Endothelial cell of umbilical vein (primary cell): ENCODE measurements at regions not wholly inside any gene's neighbourhood (a gene's known extent, or its start where the extent isn't known, plus 50 kb on each side); places are given as distances from the start of the nearest gene placed in this dataset.

ENCODE experiments used
- BruUV-seq: library from RNA; stranded (reverse); fragments of 400-500 nt; replicated peaks from 2 replicates; lab custom pipeline; 2021; lab: Mats Ljungman, UMichigan
- CTCF ChIA-PET: fragments of 300-600, 350-600 bp; sonication (Branson Sonifier 250); formaldehyde crosslinking; loops from one replicate; lab custom pipeline; 2021; ENCODE audit warnings: antibody characterized with exemption, inconsistent platforms; lab: Charles Lee
- POLR2A ChIA-PET: fragments of 300-600, 350-600 bp; sonication (Branson Sonifier 250); formaldehyde crosslinking; loops from one replicate; lab custom pipeline; 2021; ENCODE audit warnings: antibody characterized with exemption, inconsistent platforms; lab: Charles Lee
- DNase-seq: peaks from one replicate; pipeline ENCODE4 v3.0.0-alpha.2; 2011; ENCODE audit warnings: low read depth, low spot score
- FAIRE-seq: peaks from 2 replicates; lab custom pipeline; 2011; peaks lifted over from hg19 to GRCh38; lab: Jason Lieb, UNC
- H2AFZ ChIP-seq: 2 replicates; pipeline ENCODE4 v1.6.0; 2012; ENCODE audit warnings: low read depth, low read length, control low read depth, inconsistent platforms
- H3K27ac ChIP-seq: 2 replicates; pipeline ENCODE4 v1.5.1; 2011; ENCODE audit warnings: low read depth, mild to moderate bottlenecking, control low read depth, low read length, moderate library complexity; ENCODE audit not compliant: insufficient read depth
- H3K27me3 ChIP-seq, 2 experiments: 2 replicates each; pipeline versions ENCODE4 v1.6.0 to v1.6.1; 2011; ENCODE audit warnings: low read length in 2 of 2, mixed read lengths in 1 of 2; ENCODE audit not compliant: control insufficient read depth in 2 of 2, insufficient read depth in 2 of 2
- H3K36me3 ChIP-seq, 2 experiments: 2 replicates in 1 of 2; 3 replicates in 1 of 2; pipeline ENCODE4 v1.5.1; 2011; ENCODE audit warnings: low read length in 2 of 2, mild to moderate bottlenecking in 1 of 2, moderate library complexity in 1 of 2; ENCODE audit not compliant: control insufficient read depth in 2 of 2, insufficient read depth in 2 of 2; ENCODE audit errors: extremely low read depth in 1 of 2
- H3K4me1 ChIP-seq: 3 replicates; pipeline ENCODE4 v1.5.1; 2011; ENCODE audit warnings: mild to moderate bottlenecking, low read length; ENCODE audit not compliant: control insufficient read depth, insufficient read depth; ENCODE audit errors: extremely low read depth
- H3K4me2 ChIP-seq: 2 replicates; pipeline ENCODE4 v1.6.1; 2011; ENCODE audit warnings: low read length, control low read depth, mixed read lengths; ENCODE audit not compliant: insufficient read depth
- H3K4me3 ChIP-seq, 3 experiments: fragments of 200-600 bp in 1 of 3; sonication (generic), shearing (Covaris generic) in 1 of 3; replicated peaks in 1 of 3; 2 replicates each; pipeline ENCODE4 v1.5.1; 2011 to 2016; ENCODE audit warnings: control low read depth in 3 of 3, low read length in 3 of 3, mild to moderate bottlenecking in 2 of 3, inconsistent platforms in 1 of 3, low read depth in 1 of 3, moderate library complexity in 1 of 3; ENCODE audit not compliant: insufficient read depth in 1 of 3
- H3K79me2 ChIP-seq: 2 replicates; pipeline ENCODE4 v1.6.0; 2012; ENCODE audit warnings: low read length, inconsistent platforms; ENCODE audit not compliant: control insufficient read depth, insufficient read depth
- H3K9ac ChIP-seq: replicated peaks from 2 replicates; pipeline ENCODE3; 2011; ENCODE audit warnings: low read length, control low read depth; ENCODE audit not compliant: insufficient read depth; ENCODE audit errors: extremely low read depth
- H3K9me1 ChIP-seq: replicated peaks from 3 replicates; pipeline ENCODE4 v1.6.0; 2011; ENCODE audit warnings: mild to moderate bottlenecking, low read length; ENCODE audit not compliant: control insufficient read depth, insufficient read depth; ENCODE audit errors: extremely low read depth
- H3K9me3 ChIP-seq: replicated peaks from 2 replicates; pipeline ENCODE4 v1.5.1; 2012; ENCODE audit warnings: low read length, inconsistent platforms; ENCODE audit not compliant: control insufficient read depth, insufficient read depth
- H4K20me1 ChIP-seq: replicated peaks from 2 replicates; pipeline ENCODE3; 2011; ENCODE audit warnings: mild to moderate bottlenecking, low read length; ENCODE audit not compliant: control insufficient read depth, insufficient read depth; ENCODE audit errors: extremely low read depth
- FOS ChIP-seq: IDR thresholded peaks from 2 replicates; pipeline ENCODE4 v1.6.1; 2011; ENCODE audit warnings: mild to moderate bottlenecking, low read length, moderate library complexity, borderline replicate concordance; ENCODE audit not compliant: insufficient read depth
- POLR2A ChIP-seq: IDR thresholded peaks from 2 replicates; pipeline ENCODE4 v1.6.1; 2012; ENCODE audit warnings: low read depth, mild to moderate bottlenecking, control low read depth, low read length
- dilution Hi-C: fragments of 300-500 bp; cut with MboI; formaldehyde crosslinking; loops from one replicate; pipeline ENCODE4 v1.15.0; 2019; ENCODE audit warnings: low sequenced_read_pairs; ENCODE audit not compliant: extremely low pct_ligation_motif_present
- intact Hi-C: fragments of 100-400 bp; cut with micrococcal nuclease; formaldehyde crosslinking; loops from one replicate; pipeline ENCODE4 v1.10.0; 2022

DNA sequence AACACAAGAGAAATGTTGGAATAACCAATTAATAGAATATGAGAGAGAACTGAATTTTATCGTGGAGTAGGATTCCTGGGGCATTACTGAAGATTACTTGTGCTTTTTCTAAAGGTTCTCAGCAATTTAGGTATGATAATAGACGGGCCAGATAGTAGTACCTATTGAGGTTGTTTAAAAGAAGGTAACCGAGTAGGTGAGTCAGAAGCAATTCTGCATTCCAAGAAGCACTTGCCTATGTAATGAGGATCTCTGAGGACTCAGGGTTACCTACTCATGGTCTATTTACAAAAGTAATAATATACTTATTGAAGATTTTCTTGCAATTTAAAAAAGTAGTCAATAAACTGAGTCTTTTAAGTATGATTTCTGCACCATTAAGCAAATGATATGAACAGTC lies 1469.8 kb downstream of the BRINP3 start:
- Histone ChIP-seq H4K20me1 (no peaks in the 10 kb centered on the region), H3K9me1 (no peaks in the 10 kb centered on the region), H3K36me3 (no peaks in the 10 kb centered on the region), H3K27me3 (no peaks in the 10 kb centered on the region), H3K4me2 (no peak overlapping the region), H2AFZ (no peak overlapping the region), H3K79me2 (no peaks in the 10 kb centered on the region), H3K9ac (no peak overlapping the region), H3K9me3 (no peaks in the 10 kb centered on the region), H3K4me3 (no peak overlapping the region), H3K27ac (no peak overlapping the region), H3K4me1 (no peaks in the 10 kb centered on the region)
- no peak for FAIRE-seq
- ChIA-PET POLR2A (no interaction called here), CTCF (no interaction called here)
- no TSS peak for BruUV-seq
- dilution Hi-C loops, result no loop called here
- DNase-seq, result no peak
- no peak for TF ChIP-seq POLR2A
- intact Hi-C loops, result no loop called here

DNA sequence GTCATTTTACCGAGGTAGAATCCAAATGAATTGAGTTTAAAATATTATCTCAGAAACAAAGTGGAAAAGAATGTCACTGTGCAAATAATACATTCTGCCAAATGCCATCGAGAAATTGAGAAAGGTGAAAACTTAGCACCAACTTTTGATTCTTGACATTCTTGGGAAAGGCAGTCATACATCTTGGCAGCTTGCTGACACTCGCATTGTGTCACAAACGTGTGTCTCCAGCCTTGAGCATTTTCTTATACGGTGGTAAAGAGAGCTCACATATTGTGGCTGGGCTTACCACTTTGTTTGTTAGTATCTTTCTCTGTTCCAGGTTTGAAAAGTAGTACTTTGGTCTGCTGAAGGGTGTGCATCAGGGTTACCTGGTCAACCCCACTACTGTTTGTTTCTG lies 1456.1 kb downstream of the BRINP3 start:
- no peaks in the 10 kb centered on the region for H3K4me1 ChIP-seq
- CTCF ChIA-PET, result no interaction called here
- H3K27me3 ChIP-seq, result no peaks in the 10 kb centered on the region
- H3K4me2 ChIP-seq, result no peak overlapping the region
- H3K4me3 ChIP-seq, result no peak overlapping the region
- POLR2A ChIA-PET, result no interaction called here
- H4K20me1 ChIP-seq, result no peaks in the 10 kb centered on the region
- no peaks in the 10 kb centered on the region for H3K36me3 ChIP-seq
- dilution Hi-C loops, result no loop called here
- no peaks in the 10 kb centered on the region for H3K9me1 ChIP-seq
- intact Hi-C loops, result no loop called here
- H3K9me3 ChIP-seq, result no peaks in the 10 kb centered on the region
- no peak overlapping the region for H3K9ac ChIP-seq
- FAIRE-seq (no peak), DNase-seq (no peak)
- H3K79me2 ChIP-seq, result no peaks in the 10 kb centered on the region
- no peak overlapping the region for H3K27ac ChIP-seq
- no peak overlapping the region for H2AFZ ChIP-seq
- BruUV-seq, result no TSS peak
- TF ChIP-seq POLR2A, result no peak
- TF ChIP-seq FOS, result no peak
